A673 (cell line): ENCODE measurements at regions not wholly inside any gene's neighbourhood (a gene's known extent, or its start where the extent isn't known, plus 50 kb on each side); places are given as distances from the start of the nearest gene placed in this dataset.
"Not testable (repeated sequence)": the region's sequence is repeated elsewhere in the genome, so short reads cannot be mapped to it uniquely, and the experiment has no call there.

ENCODE experiments used
- BruUV-seq: library from RNA; stranded (reverse); fragments of 400-500 nt; replicated peaks from 2 replicates; lab custom pipeline; 2021; lab: Mats Ljungman, UMichigan
- CTCF ChIA-PET: fragments of 300-600 bp; sonication (Branson Sonifier 250); formaldehyde crosslinking; loops from one replicate; lab custom pipeline; 2022; ENCODE audit warnings: antibody characterized with exemption; lab: Charles Lee
- POLR2A ChIA-PET: fragments of 300-600 bp; sonication (Branson Sonifier 250); formaldehyde crosslinking; loops from one replicate; lab custom pipeline; 2022; ENCODE audit warnings: antibody characterized with exemption; ENCODE audit not compliant: low non-redundant PET; lab: Charles Lee
- DNase-seq: peaks from one replicate; pipeline ENCODE4 v3.0.0-alpha.2; 2015; ENCODE audit warnings: low spot score
- H3K27ac ChIP-seq: fragments of 200-600 bp; sonication (generic); 2 replicates; pipeline ENCODE4 v1.5.1; 2016; ENCODE audit warnings: mixed run types, low read depth, mild to moderate bottlenecking, mixed read lengths, antibody characterized with exemption, low read length; ENCODE audit not compliant: poor library complexity, severe bottlenecking
- H3K27me3 ChIP-seq: fragments of 200-600 bp; sonication (generic); replicated peaks from 2 replicates; pipeline ENCODE4 v1.6.1; 2017; ENCODE audit warnings: mixed run types, low read depth, mild to moderate bottlenecking, mixed read lengths, antibody characterized with exemption, low read length; ENCODE audit not compliant: insufficient read depth, poor library complexity
- H3K36me3 ChIP-seq: fragments of 200-600 bp; sonication (generic); 2 replicates; pipeline ENCODE4 v1.6.1; 2016; ENCODE audit warnings: mixed run types, mild to moderate bottlenecking, mixed read lengths, antibody characterized with exemption, low read length; ENCODE audit not compliant: insufficient read depth, poor library complexity, severe bottlenecking
- H3K4me1 ChIP-seq: fragments of 200-600 bp; sonication (generic); 2 replicates; pipeline ENCODE4 v1.6.1; 2017; ENCODE audit warnings: mixed run types, mild to moderate bottlenecking, mixed read lengths, antibody characterized with exemption, low read length; ENCODE audit not compliant: insufficient read depth, poor library complexity, severe bottlenecking
- H3K4me3 ChIP-seq: fragments of 200-600 bp; sonication (generic); 2 replicates; pipeline ENCODE4 v1.5.1; 2016; ENCODE audit warnings: low read depth, mixed run types, mild to moderate bottlenecking, mixed read lengths, low read length; ENCODE audit not compliant: poor library complexity, severe bottlenecking
- H3K9me3 ChIP-seq: fragments of 200-600 bp; sonication (generic); 2 replicates; pipeline ENCODE4 v1.6.1; 2016; ENCODE audit warnings: mixed run types, low read depth, mild to moderate bottlenecking, mixed read lengths, antibody characterized with exemption, low read length; ENCODE audit not compliant: poor library complexity, severe bottlenecking
- EZH2 ChIP-seq: fragments of 200-600 bp; sonication (generic); IDR thresholded peaks from 2 replicates; pipeline ENCODE4 v1.6.1; 2017; ENCODE audit warnings: borderline replicate concordance, low read depth, mild to moderate bottlenecking, mixed read lengths, antibody characterized with exemption, low read length; ENCODE audit not compliant: poor library complexity, severe bottlenecking
- intact Hi-C: fragments of 100-400 bp; cut with micrococcal nuclease; formaldehyde crosslinking; loops from one replicate; pipeline ENCODE4 v1.10.0; 2022; ENCODE audit not compliant: unreplicated experiment
- TF ChIP-seq, protein P1 (sequence below): fragments of 300-800, 200-600 bp; sonication (generic); conservative IDR thresholded peaks from 2 replicates; pipeline ENCODE4 v1.5.1; 2017; ENCODE audit warnings: low read depth, mild to moderate bottlenecking, antibody characterized with exemption, low read length, moderate library complexity, mixed read lengths

DNA sequence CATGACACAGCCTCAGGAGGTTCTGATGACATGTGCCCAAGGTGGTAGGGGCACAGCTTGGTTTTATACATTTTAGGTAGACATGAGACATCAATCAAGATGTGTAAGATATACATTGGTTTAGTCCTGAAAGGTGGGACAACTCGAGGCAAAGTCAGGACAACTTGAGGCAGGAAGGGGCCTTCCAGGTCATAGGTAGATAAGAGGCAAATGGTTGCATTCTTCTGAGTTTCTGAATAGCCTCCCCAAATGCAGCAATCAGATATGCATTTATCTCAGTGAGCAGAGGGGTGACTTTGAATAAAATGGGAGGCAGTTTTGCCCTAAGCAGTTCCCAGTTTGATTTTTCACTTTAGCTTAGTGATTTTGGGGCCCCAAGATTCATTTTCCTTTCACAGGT, 91.6 kb downstream of the CHCHD4 start:
- ChIA-PET CTCF (no interaction called here), POLR2A (no interaction called here)
- H3K4me3 ChIP-seq = no peak overlapping the region

DNA sequence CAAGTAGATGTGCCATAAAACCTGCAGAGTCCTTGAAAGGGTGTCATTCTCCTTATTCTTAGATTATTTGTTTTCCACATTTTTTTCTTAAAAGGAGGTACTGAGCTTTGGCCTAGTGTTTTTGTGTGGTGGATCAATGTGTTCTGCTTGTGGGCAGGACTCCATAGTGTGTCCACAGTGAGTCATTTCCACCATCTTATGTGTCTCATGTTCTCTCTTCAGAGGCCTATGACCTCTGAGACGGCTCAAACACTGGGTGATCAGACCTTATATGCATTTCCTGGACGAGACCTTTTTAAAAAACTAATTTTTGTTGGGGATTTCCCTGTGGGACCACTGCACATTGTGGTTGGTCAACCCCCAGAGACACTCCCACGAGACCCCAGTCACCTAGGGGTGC, 93.4 kb downstream of the CHCHD4 start:
- Histone ChIP-seq H3K4me3 (no peak overlapping the region), H3K27me3 (peaks cover 3% of the 10 kb centered on the region), H3K4me1 (no peaks in the 10 kb centered on the region), H3K27ac (no peak overlapping the region), H3K9me3 (peaks cover 5% of the 10 kb centered on the region), H3K36me3 (no peaks in the 10 kb centered on the region)
- no TSS peak for BruUV-seq
- TF ChIP-seq, protein P1, sequence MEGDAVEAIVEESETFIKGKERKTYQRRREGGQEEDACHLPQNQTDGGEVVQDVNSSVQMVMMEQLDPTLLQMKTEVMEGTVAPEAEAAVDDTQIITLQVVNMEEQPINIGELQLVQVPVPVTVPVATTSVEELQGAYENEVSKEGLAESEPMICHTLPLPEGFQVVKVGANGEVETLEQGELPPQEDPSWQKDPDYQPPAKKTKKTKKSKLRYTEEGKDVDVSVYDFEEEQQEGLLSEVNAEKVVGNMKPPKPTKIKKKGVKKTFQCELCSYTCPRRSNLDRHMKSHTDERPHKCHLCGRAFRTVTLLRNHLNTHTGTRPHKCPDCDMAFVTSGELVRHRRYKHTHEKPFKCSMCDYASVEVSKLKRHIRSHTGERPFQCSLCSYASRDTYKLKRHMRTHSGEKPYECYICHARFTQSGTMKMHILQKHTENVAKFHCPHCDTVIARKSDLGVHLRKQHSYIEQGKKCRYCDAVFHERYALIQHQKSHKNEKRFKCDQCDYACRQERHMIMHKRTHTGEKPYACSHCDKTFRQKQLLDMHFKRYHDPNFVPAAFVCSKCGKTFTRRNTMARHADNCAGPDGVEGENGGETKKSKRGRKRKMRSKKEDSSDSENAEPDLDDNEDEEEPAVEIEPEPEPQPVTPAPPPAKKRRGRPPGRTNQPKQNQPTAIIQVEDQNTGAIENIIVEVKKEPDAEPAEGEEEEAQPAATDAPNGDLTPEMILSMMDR = no peak
- no peak for TF ChIP-seq EZH2
- CTCF ChIA-PET = no interaction called here
- POLR2A ChIA-PET = no interaction called here
- intact Hi-C loops = no loop called here
- DNase-seq = no peak

More for the DNA sequence above, 91.6 kb downstream of the CHCHD4 start:
- Histone ChIP-seq H3K27ac (no peak overlapping the region), H3K36me3 (no peaks in the 10 kb centered on the region), H3K4me1 (no peaks in the 10 kb centered on the region), H3K9me3 (no peaks in the 10 kb centered on the region), H3K27me3 (no peaks in the 10 kb centered on the region)
- no TSS peak for BruUV-seq
- TF ChIP-seq, protein P1 = no peak
- TF ChIP-seq EZH2 = no peak
- no peak for DNase-seq
- intact Hi-C loops = no loop called here

DNA sequence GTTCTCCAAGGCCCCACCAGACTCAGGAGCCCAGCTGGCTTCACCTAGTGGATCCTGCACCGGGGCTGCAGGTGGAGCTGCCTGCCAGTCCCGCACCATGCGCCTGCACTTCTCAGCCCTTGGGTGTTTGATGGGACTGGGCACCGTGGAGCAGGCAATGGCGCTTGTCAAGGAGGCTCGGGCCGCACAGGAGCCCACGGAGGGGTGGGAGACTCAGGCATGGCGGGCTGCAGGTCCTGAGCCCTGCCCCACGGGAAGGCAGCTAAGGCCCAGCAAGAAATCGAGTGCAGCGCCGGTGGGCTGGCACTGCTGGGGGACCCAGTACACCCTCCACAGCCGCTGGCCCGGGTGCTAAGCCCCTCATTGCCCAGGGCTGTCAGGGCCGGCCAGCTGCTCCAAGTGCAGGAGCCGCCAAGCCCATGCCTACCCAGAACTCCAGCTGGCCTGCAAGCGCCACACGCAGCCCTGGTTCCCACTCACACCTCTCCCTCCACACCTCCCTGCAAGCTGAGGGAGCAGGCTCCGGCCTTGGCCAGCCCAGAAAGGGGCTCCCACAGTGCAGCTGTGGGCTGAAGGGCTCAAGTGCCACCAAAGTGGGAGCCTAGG, 95.2 kb downstream of the CHCHD4 start:
- CTCF ChIA-PET, H3K4me1 ChIP-seq, BruUV-seq, H3K27me3 ChIP-seq, H3K4me3 ChIP-seq, H3K27ac ChIP-seq, H3K36me3 ChIP-seq, DNase-seq, POLR2A ChIA-PET, intact Hi-C loops: not testable (repeated sequence)
- peaks cover 11% of the 10 kb centered on the region for H3K9me3 ChIP-seq

DNA sequence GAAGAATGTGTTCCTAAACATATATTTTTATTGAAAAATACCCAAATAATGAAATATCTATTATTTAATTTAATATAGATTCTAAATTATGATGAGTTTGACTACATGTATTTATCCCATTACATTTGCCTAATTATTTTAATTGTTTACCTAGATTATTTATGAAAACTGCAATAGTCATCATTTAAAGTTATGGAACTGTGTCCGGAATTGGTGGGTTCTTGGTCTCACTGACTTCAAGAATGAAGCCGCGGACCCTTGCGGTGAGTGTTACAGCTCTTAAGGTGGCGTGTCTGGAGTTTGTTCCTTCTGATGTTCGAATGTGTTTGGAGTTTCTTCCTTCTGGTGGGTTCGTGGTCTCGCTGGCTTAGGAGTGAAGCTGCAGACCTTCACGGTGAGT, 96.5 kb downstream of the CHCHD4 start:
- peaks cover 11% of the 10 kb centered on the region for H3K9me3 ChIP-seq
- H3K36me3 ChIP-seq, H3K4me3 ChIP-seq, H3K27me3 ChIP-seq, H3K4me1 ChIP-seq, intact Hi-C loops, POLR2A ChIA-PET, BruUV-seq, CTCF ChIA-PET, DNase-seq, H3K27ac ChIP-seq: not testable (repeated sequence)
